ENCODE measurements at regions not wholly inside any gene's neighbourhood (a gene's known extent, or its start where the extent isn't known, plus 50 kb on each side); places are given as distances from the start of the nearest gene placed in this dataset.
"Not testable (repeated sequence)": the region's sequence is repeated elsewhere in the genome, so short reads cannot be mapped to it uniquely, and the experiment has no call there.

DNA sequence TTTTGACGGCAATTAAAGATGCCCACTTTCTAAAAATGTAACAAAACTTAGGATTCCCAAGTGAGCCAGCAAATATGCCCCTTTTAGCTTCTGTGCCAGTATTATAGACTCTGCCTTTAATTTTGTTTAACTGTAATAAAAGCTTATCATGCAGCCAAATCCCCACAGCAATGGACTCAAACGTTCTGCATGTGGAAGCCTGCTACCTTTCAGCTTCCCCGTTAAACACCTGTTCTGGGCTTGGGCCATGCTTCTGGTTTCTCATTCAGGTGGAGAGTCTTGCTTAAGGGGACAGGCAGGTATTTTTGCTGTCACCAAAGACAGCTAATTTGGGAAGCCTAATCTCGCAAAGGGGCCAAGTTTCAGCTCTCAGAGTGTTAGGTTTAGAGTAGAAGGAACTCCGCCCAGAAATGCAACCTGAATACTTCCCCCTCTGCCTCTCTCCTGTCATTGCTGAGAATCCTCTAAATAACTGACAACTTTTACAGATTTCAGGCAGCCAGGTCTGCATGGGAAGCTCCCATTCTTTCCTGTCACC, 399.4 kb upstream of the ATP11B start:
- ATAC-seq (peak; percentile 59), DNase-seq (no peak)
- intact Hi-C loops (cut with DNase I, micrococcal nuclease) = no loop called here

DNA sequence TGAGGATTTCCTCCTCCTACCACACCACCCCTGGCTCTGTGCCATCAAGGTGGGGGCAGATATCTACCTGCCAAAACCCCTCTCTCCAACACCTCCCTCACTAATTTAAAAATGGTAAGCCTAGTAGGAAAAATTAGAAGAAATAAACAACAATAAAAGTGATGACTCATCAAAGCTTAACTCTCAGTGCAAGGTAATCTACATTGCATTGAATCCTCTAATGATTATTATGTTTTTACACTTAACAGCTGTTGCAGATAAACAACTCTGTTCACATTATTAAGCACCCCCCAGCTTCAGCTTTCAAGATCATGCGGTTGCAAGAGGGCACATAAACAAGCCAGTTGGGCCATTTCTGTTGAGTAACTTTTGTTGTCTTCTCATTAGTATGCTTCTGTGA, 396.1 kb upstream of the ATP11B start:
- ATAC-seq (no peak), DNase-seq (no peak)
- intact Hi-C loops (cut with DNase I, micrococcal nuclease) = no loop called here

DNA sequence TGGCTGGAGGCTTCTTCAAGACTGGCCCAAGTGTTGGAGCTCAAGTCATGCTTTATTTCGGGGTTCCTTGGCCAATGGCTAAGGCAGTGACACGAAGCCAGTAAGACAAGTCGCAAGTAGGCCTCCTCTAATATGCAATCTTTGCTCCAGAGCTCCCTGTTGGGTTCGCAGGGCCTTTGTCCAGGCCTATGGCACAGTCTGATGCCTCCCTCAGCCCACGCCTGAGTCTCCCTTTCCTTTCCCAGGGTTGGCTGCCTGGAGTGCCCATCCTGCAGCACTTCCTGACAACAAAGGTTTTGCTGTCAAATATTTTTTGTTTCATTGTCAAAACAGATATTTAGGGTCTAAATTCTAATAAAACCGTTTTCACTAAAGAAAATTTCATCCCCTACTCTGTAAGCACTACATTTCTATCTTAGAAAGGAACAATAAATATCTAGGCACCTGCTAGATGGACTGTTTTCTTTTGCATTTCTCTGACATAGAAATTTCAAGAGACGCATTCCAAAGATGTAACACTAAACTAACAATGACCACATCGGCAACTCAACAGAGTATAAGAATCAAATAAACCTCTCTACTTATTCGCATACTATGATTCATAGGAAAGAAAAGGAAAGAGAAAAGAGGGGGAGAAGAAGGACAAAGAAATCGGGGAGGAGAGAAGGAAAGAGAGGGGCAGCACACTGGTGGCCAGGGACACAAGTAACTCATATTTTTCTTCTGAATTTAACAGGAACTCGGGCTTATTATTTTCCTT, 393.1 kb upstream of the ATP11B start:
- ATAC-seq = no peak
- intact Hi-C loops (cut with DNase I, micrococcal nuclease) = no loop called here
- no peak for DNase-seq

- intact Hi-C loops (cut with DNase I, micrococcal nuclease) = no loop called here
- no peak for ATAC-seq
- no peak for DNase-seq
These were observed 392.5 kb upstream of the ATP11B start for GRCh38 chr3:182400838-182401237.

GRCh38 chr3:182404031-182404430, 389.3 kb upstream of the ATP11B start:
- intact Hi-C loops (cut with DNase I, micrococcal nuclease) = no loop called here
- no peak for ATAC-seq
- DNase-seq = no peak

DNA sequence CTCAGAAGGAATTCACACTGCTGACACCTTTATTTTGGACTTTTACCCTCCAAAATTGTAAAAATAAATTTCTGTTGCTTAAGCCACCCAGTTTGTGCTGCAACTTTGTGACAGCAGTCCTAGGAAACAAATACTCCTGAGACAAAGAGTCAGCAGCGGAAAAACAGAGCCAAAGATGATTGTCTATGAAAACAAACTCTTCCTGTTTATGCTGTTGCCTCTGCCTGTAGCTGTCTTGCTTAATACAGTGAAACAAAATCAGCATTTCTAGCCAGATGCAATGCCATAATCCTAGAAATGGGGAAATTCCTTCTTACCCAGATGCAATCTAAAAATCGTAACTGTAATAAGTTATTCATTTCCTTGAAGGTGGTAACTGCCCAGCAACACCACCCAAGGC, 387.5 kb upstream of the ATP11B start:
- no peak for DNase-seq
- ATAC-seq = no peak
- intact Hi-C loops (cut with DNase I, micrococcal nuclease) = no loop called here

GRCh38 chr3:182406786-182407185, 386.5 kb upstream of the ATP11B start:
- intact Hi-C loops (cut with DNase I, micrococcal nuclease) = no loop called here
- no peak for ATAC-seq
- DNase-seq = no peak

GRCh38 chr3:182410051-182410450, 383.3 kb upstream of the ATP11B start:
- no peak for ATAC-seq
- no peak for DNase-seq
- intact Hi-C loops (cut with DNase I, micrococcal nuclease) = no loop called here

DNA sequence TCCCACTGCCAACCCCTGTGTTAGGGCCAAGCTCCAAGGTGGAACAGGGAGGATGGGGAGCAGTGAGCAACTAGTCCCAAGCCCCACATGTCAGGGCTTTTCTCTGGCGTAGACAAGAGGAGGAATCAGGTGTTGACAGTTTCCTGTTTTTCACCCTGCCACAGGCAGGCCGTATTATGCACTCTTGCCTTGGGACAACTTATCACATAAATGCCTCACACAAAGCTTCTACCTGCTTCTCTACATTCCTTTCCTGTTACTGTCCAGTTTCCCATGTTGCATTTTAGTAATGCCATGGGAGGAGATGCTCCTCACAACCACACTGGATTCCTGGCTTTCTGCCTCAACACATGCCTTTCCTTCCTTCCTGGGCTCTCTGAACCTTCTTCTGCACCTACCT, 381.2 kb upstream of the ATP11B start:
- ATAC-seq = no peak
- no peak for DNase-seq
- intact Hi-C loops (cut with DNase I, micrococcal nuclease) = no loop called here

- ATAC-seq (no peak), DNase-seq (no peak)
- intact Hi-C loops (cut with DNase I, micrococcal nuclease) = no loop called here
These were observed 380.2 kb upstream of the ATP11B start for GRCh38 chr3:182413061-182413460.

DNA sequence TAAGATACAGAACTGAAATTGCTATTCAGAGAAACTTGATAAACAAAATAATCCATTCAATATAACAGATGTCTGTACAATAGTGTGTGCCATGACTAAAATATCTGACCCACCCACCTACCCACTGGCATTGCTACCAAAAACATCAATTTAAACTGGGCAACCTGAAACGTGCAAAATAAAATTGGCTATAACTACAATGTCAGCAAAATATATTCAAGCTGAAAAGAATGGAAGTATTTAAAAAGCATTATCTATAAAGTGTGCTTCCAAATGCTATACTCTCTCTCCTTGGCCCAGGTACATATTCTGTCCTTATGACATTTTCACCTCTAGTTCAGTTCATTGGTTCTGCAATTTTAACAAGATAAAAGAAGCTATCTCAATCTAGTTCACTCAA, 379.6 kb upstream of the ATP11B start:
- DNase-seq (no peak), ATAC-seq (no peak)
- intact Hi-C loops (cut with DNase I, micrococcal nuclease) = no loop called here

DNA sequence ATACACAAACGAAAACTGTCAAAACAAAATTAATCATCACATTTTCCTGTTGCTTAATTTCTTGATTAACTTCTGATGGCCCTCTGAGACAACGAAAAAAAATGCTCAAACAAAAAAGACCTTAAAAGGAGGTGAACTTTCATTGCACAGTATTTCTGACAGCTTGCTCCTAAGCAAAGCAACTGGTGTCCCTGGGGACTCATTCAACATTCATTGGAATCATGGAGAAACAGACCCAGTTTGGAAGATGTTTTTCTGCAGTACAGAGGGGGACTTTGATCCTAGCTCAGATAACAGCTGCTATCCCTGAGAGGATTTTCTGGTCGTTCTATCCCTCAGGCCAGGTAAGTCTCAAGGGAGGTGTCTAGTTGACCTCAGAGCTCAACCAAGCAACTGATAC, 378.7 kb upstream of the ATP11B start:
- intact Hi-C loops (cut with DNase I, micrococcal nuclease) = no loop called here
- DNase-seq = no peak
- no peak for ATAC-seq

DNA sequence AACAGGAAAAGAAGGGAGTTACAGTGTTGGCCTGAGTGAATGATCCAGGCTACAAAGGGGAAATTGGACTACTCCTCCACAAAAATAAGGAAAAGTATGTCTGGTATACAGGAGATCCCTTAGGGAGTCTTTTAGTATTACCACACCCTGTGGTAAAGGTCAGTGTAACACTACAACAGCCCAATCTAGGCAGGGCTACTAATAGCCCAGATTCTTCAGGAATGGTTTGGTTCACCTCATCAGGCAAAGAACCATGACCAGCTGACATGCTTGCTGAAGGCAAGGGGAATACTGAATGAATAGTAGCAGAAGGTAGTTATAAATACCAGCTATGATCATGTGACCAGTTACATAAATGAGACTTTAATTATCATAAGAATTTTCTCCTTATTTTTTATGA, 372.6 kb upstream of the ATP11B start:
- DNase-seq (no peak), ATAC-seq (peak; percentile 31)
- intact Hi-C loops (cut with DNase I, micrococcal nuclease) = no loop called here

DNA sequence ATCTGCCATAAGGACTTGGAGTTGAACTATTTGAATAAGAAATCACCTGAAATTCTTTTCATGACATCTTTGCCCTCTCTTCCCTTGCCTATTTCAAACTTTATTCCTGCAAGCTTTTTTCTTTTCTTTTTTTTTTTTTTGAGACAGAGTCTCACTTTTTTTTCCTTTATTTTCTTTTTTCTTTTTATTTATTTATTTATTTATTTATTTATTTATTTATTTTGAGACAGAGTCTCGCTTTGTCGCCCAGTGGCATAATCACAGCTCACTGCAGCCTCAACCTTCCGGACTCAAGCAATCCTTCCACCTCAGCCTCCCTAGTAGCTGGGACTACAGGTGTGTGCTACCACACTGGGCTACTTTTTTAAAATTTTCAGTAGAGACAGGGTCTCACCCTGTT, 369.3 kb upstream of the ATP11B start:
- no peak for DNase-seq
- no peak for ATAC-seq
- intact Hi-C loops (cut with DNase I, micrococcal nuclease) = no loop called here

DNA sequence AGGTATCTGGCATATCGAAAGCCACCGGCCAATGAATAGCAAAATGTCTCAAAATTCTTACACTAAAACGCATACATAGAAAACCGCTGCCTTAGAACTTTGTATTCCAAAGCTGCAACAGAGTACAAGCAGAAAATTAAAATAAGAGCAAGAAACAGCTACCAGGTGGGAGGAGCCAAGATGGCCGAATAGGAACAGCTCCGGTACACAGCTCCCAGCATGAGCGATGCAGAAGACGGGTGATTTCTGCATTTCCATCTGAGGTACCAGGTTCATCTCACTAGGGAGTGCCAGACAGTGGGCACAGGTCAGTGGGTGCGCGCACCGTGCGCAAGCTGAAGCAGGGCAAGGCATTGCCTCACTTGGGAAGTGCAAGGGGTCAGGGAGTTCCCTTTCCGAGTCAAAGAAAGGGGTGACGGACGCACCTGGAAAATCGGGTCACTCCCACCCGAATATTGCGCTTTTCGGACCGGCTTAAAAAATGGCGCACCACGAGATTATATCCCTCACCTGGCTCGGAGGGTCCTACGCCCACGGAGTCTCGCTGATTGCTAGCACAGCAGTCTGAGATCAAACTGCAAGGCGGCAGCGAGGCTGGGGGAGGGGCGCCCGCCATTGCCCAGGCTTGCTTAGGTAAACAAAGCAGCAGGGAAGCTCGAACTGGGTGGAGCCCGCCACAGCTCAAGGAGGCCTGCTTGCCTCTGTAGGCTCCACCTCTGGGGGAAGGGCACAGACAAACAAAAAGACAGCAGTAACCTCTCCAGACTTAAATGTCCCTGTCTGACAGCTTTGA, 367.2 kb upstream of the ATP11B start:
- intact Hi-C loops (cut with DNase I, micrococcal nuclease); DNase-seq; ATAC-seq: not testable (repeated sequence)

DNA sequence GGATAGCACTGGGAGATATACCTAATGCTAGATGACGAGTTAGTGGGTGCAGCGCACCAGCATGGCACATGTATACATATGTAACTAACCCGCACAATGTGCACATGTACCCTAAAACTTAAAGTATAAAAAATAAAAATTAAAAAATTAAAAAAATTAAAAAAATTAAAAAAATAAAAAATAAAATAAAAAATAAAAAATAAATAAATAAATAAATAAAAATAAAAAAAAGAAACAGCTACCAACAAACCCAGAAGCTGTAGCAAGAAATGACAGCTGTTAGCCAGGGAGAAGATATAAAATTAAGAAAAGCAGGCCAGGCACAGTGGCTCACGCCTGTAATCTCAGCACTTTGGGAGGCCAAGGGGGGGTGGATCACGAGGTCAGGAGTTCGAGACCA, 361.3 kb upstream of the ATP11B start:
- intact Hi-C loops (cut with DNase I, micrococcal nuclease); ATAC-seq; DNase-seq: not testable (repeated sequence)

GRCh38 chr3:182435860-182436259, 357.4 kb upstream of the ATP11B start:
- ATAC-seq (no peak), DNase-seq (no peak)
- intact Hi-C loops (cut with DNase I, micrococcal nuclease) = no loop called here

GRCh38 chr3:182436547-182436946, 356.8 kb upstream of the ATP11B start:
- no peak for ATAC-seq
- intact Hi-C loops (cut with DNase I, micrococcal nuclease) = no loop called here
- no peak for DNase-seq

DNA sequence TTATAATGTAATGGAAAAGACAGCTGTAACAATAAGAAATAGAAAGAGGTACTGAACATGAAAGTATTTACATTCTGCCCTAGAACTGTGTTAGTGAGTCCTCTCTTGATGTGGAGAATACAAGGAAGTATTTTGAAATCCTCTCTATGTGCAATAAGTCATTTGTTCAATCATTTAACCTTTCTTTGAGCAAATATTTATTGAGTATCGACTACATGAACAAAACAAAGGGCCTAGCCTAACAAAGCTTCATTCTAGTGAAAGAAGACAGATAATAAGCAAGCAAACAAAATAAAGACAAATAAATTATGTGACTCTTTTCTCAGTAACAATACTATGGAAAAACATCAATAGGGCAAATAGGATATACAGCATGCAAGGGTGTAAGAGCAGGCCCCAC, 354.9 kb upstream of the ATP11B start:
- ATAC-seq (no peak), DNase-seq (no peak)
- intact Hi-C loops (cut with DNase I, micrococcal nuclease) = no loop called here

DNA sequence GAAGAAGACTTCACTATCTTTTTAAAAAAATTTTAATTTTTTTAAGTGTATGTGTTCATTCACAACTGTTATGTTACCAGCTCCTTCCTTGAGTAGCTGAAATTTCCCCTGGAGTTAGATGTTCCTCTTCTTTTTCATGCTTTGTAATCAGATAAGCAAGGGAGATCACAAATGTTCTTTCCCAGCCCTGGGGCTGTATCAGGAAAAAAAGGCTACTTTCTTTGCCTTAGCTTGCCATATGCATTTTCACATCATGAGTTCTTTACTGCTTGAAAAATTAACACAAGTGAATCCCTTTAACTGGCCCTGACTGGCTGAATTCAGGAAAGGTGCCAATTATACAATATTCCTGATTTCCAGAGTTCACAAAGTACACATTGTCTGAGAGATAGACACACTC, 353.2 kb upstream of the ATP11B start:
- ATAC-seq = no peak
- DNase-seq = no peak
- intact Hi-C loops (cut with DNase I, micrococcal nuclease) = no loop called here

All from left colon (tissue), 2 donors.